22Rv1 (cell line): ENCODE measurements at regions not wholly inside any gene's neighbourhood (a gene's known extent, or its start where the extent isn't known, plus 50 kb on each side); places are given as distances from the start of the nearest gene placed in this dataset.

Experiments
- ZFX ChIP-seq: fragments of 450-650 bp; IDR thresholded peaks from 2 replicates; pipeline ENCODE4 v1.6.1; 2017; ENCODE audit warnings: antibody characterized with exemption, borderline replicate concordance
- TF ChIP-seq, protein P1 (sequence below): fragments of 450-650 bp; IDR thresholded peaks from 2 replicates; pipeline ENCODE4 v1.5.1; 2017; ENCODE audit warnings: mild to moderate bottlenecking

- TF ChIP-seq, protein P1, sequence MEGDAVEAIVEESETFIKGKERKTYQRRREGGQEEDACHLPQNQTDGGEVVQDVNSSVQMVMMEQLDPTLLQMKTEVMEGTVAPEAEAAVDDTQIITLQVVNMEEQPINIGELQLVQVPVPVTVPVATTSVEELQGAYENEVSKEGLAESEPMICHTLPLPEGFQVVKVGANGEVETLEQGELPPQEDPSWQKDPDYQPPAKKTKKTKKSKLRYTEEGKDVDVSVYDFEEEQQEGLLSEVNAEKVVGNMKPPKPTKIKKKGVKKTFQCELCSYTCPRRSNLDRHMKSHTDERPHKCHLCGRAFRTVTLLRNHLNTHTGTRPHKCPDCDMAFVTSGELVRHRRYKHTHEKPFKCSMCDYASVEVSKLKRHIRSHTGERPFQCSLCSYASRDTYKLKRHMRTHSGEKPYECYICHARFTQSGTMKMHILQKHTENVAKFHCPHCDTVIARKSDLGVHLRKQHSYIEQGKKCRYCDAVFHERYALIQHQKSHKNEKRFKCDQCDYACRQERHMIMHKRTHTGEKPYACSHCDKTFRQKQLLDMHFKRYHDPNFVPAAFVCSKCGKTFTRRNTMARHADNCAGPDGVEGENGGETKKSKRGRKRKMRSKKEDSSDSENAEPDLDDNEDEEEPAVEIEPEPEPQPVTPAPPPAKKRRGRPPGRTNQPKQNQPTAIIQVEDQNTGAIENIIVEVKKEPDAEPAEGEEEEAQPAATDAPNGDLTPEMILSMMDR = no peak
- TF ChIP-seq ZFX = no peak
Observed at GRCh38 chr10:61099756-61100155, 155.8 kb upstream of the RHOBTB1 start.
